Activated CD8-positive, alpha-beta memory T cell treated with anti-CD3 and anti-CD28 coated beads, Interleukin-2, amount 10 ng/mL, durations not matched to agents 7 days and 5 days (primary cell): ENCODE measurements at regions not wholly inside any gene's neighbourhood (a gene's known extent, or its start where the extent isn't known, plus 50 kb on each side); places are given as distances from the start of the nearest gene placed in this dataset.
"Not testable (repeated sequence)": the region's sequence is repeated elsewhere in the genome, so short reads cannot be mapped to it uniquely, and the experiment has no call there.

Source experiments
- ATAC-seq: fragments of 150-1000 bp; cut with Tn5 transposase; one replicate; pipeline ENCODE4 v1.10.0; 2021; ENCODE audit warnings: moderate library complexity
- CTCF ChIA-PET: fragments of 350-600 bp; sonication (Branson Sonifier 250); formaldehyde crosslinking; loops from one replicate; lab custom pipeline; 2021; ENCODE audit warnings: antibody characterized with exemption; lab: Charles Lee
- DNase-seq: peaks from one replicate; pipeline ENCODE4 v3.0.0-alpha.2; 2020
- H3K27ac Mint-ChIP-seq: one replicate; pipeline ENCODE4 v1.8.0; 2021; ENCODE audit warnings: mild to moderate bottlenecking, mixed read lengths
- H3K27me3 Mint-ChIP-seq: one replicate; pipeline ENCODE4 v1.8.0; 2021; ENCODE audit warnings: mixed read lengths
- H3K36me3 Mint-ChIP-seq: one replicate; pipeline ENCODE4 v1.8.0; 2021; ENCODE audit warnings: mild to moderate bottlenecking, mixed read lengths
- H3K4me1 Mint-ChIP-seq: one replicate; pipeline ENCODE4 v1.8.0; 2021; ENCODE audit warnings: mixed read lengths
- H3K4me3 Mint-ChIP-seq: one replicate; pipeline ENCODE4 v1.8.0; 2021; ENCODE audit warnings: mild to moderate bottlenecking, moderate library complexity, mixed read lengths
- H3K9me3 Mint-ChIP-seq: one replicate; pipeline ENCODE4 v1.8.0; 2022; ENCODE audit warnings: low read depth, mixed read lengths

DNA sequence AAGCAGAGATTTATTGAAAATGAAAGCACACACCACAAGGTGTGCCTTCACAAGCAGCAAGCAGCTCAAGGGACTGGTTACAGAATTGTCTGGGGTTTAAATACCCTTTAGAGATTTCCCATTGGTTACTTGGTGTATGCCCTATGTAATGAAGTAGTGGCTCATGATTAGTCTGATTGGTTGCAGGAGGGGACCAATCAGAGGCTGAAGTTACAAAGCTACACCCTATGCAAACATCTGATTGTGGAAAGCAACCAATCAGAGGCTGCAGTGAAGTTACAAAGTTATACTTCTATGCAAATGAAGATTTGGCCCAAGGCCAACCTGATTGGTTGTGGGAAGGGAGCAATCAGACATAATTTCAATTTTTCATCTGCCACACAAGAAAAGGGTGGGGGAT lies 119.9 kb downstream of the C9orf152 start:
- H3K27ac Mint-ChIP-seq, result no peak overlapping the region
- H3K27me3 Mint-ChIP-seq, result peaks cover 3% of the 10 kb centered on the region
- no peak for DNase-seq
- CTCF ChIA-PET, result no interaction called here
- H3K4me1 Mint-ChIP-seq, result peaks cover 4% of the 10 kb centered on the region
- H3K4me3 Mint-ChIP-seq, result no peak overlapping the region
- no peak for ATAC-seq
- H3K9me3 Mint-ChIP-seq, result no peaks in the 10 kb centered on the region
- no peaks in the 10 kb centered on the region for H3K36me3 Mint-ChIP-seq

DNA sequence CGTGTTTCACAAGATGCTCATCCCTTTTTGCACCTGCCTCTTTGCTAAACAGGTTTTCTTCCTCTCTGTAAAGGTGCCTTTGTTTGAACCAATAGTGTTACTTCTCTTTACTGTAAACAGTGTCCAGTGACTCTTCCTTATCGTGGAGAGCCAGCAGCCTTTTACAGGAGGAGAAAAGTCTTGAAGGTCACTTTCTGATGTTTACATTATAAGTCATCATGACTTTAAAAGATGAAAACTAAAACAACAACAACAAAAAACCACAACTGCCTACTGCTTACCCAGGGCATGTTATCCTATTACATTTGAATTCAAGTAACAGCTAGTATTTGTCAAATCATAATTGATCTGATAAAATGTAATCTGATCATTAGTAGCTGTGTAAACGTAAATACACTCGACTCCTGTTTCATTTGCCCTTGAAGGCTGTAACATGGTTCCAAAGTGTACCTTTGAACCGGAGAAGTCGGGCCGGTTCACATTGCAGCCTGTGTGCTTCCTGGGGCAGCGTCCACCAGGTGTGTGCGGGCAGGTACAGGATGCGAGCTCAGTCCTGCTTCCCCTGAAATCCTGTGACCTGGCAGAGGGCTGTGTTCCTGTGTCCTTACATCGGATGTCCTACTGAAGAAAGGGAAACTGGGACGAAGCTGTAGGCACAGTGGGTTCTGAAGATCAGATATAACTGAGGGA lies 118.1 kb downstream of the C9orf152 start:
- no peak overlapping the region for H3K27ac Mint-ChIP-seq
- H3K9me3 Mint-ChIP-seq, result no peaks in the 10 kb centered on the region
- H3K36me3 Mint-ChIP-seq, result no peaks in the 10 kb centered on the region
- H3K27me3 Mint-ChIP-seq, result peaks cover 5% of the 10 kb centered on the region
- CTCF ChIA-PET, result no interaction called here
- H3K4me1 Mint-ChIP-seq, result peaks cover 4% of the 10 kb centered on the region
- H3K4me3 Mint-ChIP-seq, result no peak overlapping the region
- ATAC-seq (no peak), DNase-seq (no peak)

DNA sequence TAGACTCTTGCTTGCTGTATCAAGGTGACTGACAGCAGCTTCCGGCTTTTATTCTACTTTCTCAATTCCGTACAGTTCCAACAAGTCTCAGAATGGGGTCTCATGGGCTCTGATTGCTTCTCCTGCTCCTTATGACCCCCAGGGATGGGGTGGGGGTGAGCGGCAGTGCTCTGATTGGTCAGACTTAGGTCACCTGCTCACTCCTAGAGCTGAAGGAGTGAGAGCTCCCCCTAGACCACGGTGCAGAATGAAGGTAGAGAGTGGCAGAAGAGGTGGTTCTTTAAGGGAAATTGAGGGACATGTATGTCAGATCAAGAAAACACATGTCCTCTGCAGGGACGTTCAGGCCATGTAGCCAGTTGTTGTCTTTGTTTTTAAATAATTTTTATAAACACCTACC lies 115.2 kb downstream of the C9orf152 start:
- H3K9me3 Mint-ChIP-seq, result no peaks in the 10 kb centered on the region
- no peak overlapping the region for H3K27ac Mint-ChIP-seq
- H3K4me3 Mint-ChIP-seq, result no peak overlapping the region
- CTCF ChIA-PET, result no interaction called here
- peaks cover 5% of the 10 kb centered on the region for H3K27me3 Mint-ChIP-seq
- no peaks in the 10 kb centered on the region for H3K36me3 Mint-ChIP-seq
- DNase-seq (no peak), ATAC-seq (no peak)
- peaks cover 1% of the 10 kb centered on the region for H3K4me1 Mint-ChIP-seq

DNA sequence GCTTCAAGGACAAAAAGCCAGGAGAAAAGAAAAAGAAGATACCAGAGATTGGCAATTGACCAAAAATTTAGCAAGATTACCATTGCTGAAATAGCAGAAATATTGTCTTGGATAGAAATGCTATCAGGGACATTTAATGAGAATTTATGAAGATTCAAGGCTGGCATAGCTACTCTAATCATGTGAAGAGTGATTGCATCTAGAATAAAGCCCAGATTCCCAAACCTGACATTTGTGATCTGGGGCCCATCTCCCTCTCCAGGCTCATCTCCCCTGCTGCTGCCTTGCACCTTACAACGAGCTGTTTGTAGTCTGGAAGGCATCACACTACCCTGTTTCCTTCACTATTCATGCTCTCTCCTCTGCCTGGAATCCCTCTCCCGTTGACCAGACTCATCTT lies 114.5 kb downstream of the C9orf152 start:
- no peak for ATAC-seq
- H3K9me3 Mint-ChIP-seq, result no peaks in the 10 kb centered on the region
- H3K4me3 Mint-ChIP-seq, result no peak overlapping the region
- DNase-seq, result no peak
- CTCF ChIA-PET, result no interaction called here
- H3K36me3 Mint-ChIP-seq, result no peaks in the 10 kb centered on the region
- H3K27me3 Mint-ChIP-seq, result peaks cover 5% of the 10 kb centered on the region
- H3K4me1 Mint-ChIP-seq, result no peaks in the 10 kb centered on the region
- H3K27ac Mint-ChIP-seq, result no peak overlapping the region

DNA sequence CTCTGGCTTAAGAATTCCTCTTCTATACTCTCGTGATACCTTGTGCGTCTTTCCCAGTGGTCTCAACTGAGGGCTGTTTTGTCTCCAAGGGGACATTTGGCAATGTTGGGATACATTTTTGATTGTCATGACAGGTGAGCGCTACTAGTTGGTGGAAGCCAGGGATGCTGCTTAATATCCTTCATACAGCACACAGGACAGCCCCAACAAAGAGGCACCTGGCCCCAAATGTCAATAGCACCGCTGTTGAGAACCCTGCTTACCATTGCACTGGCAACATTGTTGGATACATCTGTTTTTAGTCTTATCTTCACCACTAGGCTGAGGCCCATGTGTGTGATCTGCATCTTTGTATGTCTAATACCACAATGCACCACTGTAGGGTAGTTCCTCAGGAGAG lies 114.1 kb downstream of the C9orf152 start:
- Mint-ChIP-seq H3K4me3 (no peak overlapping the region), H3K27ac (no peak overlapping the region), H3K4me1 (no peaks in the 10 kb centered on the region), H3K36me3 (no peaks in the 10 kb centered on the region), H3K9me3 (no peaks in the 10 kb centered on the region), H3K27me3 (peaks cover 5% of the 10 kb centered on the region)
- ATAC-seq, result no peak
- CTCF ChIA-PET, result no interaction called here
- no peak for DNase-seq

DNA sequence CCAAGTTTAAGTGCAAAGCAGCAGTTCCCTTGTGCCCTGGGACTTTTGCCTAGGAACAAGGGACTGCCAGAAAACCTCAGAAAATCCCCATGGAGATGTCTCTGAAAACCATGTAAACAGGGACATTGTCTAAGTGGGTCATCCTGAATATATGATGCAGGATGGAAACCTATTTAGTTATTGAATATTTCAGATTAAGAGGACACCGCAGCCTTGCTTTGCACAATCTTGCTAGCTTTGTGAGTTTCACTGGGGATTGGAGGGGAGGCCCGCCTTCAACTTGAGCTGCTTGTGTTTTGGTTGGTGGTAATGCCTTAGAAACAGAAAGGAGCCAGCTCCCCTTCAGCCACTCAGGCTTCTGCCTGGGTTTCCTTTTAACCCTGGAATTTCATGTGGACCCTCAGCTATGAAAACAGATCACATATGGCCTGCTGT lies 112.8 kb downstream of the C9orf152 start:
- Mint-ChIP-seq H3K9me3 (no peaks in the 10 kb centered on the region), H3K36me3 (no peaks in the 10 kb centered on the region), H3K4me1 (no peaks in the 10 kb centered on the region), H3K27me3 (peaks cover 5% of the 10 kb centered on the region), H3K27ac (no peak overlapping the region), H3K4me3 (no peak overlapping the region)
- ATAC-seq, result no peak
- no peak for DNase-seq
- CTCF ChIA-PET, result no interaction called here

DNA sequence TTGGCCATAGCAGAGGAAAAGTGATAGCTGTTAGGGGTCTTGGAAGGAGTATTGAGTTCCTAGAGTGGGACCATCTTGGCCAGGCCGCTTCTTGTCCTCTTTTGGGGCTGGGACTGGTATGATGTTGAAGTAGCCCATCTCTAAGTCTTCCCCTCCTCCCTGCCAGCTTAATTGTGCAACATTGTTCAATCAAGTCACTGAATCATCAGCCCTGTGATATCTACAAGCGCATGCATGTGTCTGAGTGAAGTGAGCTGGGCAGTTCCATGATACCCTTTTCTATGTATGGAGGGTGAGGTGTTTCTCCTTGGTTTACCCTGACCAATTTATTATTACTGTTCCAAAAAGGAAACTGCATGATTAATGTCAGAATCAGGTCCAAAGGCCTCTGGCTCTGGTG lies 112.2 kb downstream of the C9orf152 start:
- DNase-seq (no peak), ATAC-seq (no peak)
- no peak overlapping the region for H3K27ac Mint-ChIP-seq
- no peaks in the 10 kb centered on the region for H3K4me1 Mint-ChIP-seq
- peaks cover 5% of the 10 kb centered on the region for H3K27me3 Mint-ChIP-seq
- H3K4me3 Mint-ChIP-seq, result no peak overlapping the region
- CTCF ChIA-PET, result no interaction called here
- H3K9me3 Mint-ChIP-seq, result no peaks in the 10 kb centered on the region
- no peaks in the 10 kb centered on the region for H3K36me3 Mint-ChIP-seq

DNA sequence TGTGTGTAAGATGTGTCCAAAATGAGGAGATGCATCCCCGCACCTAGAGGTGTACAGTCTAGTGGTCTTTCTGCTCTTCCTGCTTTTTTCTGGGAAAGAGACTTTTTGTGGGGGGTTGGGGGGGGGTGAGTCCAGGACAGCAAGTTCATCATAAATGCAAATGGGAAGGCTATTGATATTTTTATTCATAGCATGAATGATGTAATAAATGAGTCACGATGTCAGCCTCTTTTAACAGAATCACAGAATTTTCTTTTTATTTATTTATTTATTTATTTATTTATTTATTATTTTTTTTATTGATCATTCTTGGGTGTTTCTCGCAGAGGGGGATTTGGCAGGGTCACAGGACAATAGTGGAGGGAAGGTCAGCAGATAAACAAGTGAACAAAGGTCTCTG lies 111.3 kb downstream of the C9orf152 start:
- H3K4me3 Mint-ChIP-seq, H3K4me1 Mint-ChIP-seq, H3K27ac Mint-ChIP-seq, DNase-seq, ATAC-seq, H3K9me3 Mint-ChIP-seq, H3K27me3 Mint-ChIP-seq, H3K36me3 Mint-ChIP-seq, CTCF ChIA-PET: not testable (repeated sequence)

DNA sequence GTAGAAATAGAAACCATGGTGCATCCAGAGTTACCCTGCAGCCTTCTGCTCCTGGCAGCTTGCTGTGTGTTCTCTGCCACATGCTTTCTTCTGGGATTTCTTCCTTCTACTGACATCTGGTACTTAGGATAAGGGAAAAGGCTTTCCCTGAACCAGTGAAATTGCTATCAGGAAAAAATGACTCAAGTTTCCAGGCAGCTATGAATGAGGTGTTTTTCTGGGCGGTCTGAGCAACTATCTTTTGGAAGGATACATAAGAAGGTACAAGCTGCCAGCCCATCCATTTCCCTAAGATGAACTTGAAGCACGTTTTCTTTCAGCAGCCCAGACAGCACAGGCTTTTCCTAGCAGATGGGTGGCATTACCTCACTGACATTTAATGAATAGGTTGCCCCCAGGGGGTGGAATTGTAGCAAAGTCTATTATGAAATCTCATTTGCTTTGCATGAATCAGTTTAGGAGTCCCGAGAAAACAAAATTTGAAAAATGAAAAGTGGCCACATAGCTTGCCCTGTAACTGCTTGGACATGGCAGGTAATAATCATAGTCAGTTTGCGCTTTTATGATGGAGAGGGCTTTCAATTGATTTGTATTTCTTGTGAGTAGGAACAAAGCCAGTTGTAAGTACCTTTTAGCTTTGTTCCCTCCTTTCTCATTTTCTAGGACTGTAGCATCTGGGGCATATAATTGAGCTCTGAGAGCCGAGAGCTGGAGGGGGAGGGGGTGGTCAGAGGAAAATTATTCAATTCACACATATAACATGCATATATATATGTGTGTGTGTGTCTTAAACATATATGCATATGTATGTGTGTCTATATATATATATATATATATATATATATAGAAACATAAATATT lies 108.5 kb downstream of the C9orf152 start:
- CTCF ChIA-PET, result no interaction called here
- no peaks in the 10 kb centered on the region for H3K4me1 Mint-ChIP-seq

DNA sequence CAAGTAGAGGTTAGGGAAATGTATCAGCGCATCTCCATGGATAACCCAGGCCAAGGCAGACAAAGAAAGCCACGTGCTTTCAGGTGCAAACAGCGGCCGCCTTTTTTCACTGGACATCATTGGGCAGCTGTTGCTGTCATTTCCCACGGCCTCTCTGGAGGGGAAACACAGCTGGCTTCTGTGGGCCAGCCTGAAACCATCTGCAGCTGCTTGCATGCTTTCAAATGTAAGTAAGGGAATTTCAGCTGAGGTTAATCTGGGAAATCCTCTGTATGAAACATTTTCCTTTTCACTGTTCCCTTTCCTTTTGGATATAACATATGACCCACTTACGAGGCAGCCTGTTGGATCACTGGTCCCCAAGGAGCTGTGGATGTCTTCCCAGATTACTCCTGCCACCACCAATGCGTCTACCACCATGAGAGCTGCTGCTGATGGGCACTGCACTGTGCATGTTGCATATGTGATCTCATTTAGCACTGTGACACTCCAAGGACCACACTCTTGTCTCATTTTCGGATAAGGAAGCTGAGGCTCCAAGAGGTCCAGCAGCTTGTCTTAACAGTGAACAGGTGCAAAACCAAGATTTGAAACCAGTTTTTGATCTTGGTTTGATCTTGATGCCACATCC lies 106.3 kb downstream of the C9orf152 start:
- ATAC-seq (no peak), DNase-seq (no peak)
- H3K4me1 Mint-ChIP-seq, result no peaks in the 10 kb centered on the region
- no peak overlapping the region for H3K4me3 Mint-ChIP-seq
- CTCF ChIA-PET, result no interaction called here
- no peak overlapping the region for H3K27ac Mint-ChIP-seq
- H3K9me3 Mint-ChIP-seq, result no peaks in the 10 kb centered on the region
- no peaks in the 10 kb centered on the region for H3K36me3 Mint-ChIP-seq
- H3K27me3 Mint-ChIP-seq, result no peaks in the 10 kb centered on the region

More for the DNA sequence above, 108.5 kb downstream of the C9orf152 start:
- Mint-ChIP-seq H3K27me3 (no peaks in the 10 kb centered on the region), H3K27ac (no peak overlapping the region), H3K36me3 (no peaks in the 10 kb centered on the region), H3K4me3 (no peak overlapping the region), H3K9me3 (no peaks in the 10 kb centered on the region)
- DNase-seq (no peak), ATAC-seq (no peak)

DNA sequence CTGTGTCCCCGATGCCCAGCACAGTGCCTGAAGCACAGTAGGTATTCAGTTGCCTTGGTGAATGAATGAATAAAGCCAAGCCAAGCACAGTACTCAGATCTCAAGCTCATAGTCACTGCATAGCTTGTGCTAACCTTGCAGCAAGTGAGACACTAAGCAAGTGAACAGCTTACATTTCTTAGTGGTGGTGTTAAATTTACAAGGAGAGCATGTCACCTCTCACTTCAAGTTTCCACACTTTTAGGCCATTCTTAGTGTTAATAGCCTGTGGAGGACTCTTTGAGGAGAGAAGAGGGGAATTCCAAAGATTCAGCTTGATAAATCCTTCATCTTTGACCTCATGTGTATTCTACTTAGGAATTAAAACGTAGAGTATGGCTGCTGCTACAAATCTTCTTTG lies 104.7 kb downstream of the C9orf152 start:
- H3K27me3 Mint-ChIP-seq, result no peaks in the 10 kb centered on the region
- no peaks in the 10 kb centered on the region for H3K4me1 Mint-ChIP-seq
- no peak overlapping the region for H3K27ac Mint-ChIP-seq
- no peaks in the 10 kb centered on the region for H3K9me3 Mint-ChIP-seq
- no peaks in the 10 kb centered on the region for H3K36me3 Mint-ChIP-seq
- ATAC-seq (no peak), DNase-seq (no peak)
- CTCF ChIA-PET, result no interaction called here
- no peak overlapping the region for H3K4me3 Mint-ChIP-seq

DNA sequence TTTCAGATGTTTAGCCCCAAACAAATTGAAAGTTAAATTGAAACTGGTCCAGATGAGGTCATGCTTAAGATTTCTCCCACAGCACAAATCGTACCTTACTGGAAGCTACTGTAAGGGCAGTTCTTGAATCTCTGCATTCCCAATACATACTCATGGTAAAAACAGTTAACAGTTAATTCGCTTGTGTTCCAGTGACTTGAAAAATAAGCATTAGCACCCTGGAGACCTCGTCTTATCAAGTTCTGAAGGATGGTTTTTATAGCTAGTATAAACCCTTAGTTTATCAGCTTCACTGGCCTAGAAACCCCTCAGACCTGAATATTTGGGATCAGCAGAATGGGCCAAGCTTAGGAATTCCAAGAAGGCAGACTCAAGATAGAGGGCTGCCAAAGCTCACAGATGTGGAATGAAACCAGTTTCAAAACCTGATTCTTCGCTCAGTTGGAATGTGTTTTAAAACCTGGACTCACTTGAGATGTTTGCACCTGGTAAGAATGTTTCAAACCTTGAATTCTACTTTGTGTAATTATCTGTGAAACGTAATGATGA lies 103.6 kb downstream of the C9orf152 start:
- Mint-ChIP-seq H3K27ac (no peak overlapping the region), H3K36me3 (no peaks in the 10 kb centered on the region), H3K4me1 (no peaks in the 10 kb centered on the region), H3K4me3 (no peak overlapping the region), H3K27me3 (no peaks in the 10 kb centered on the region), H3K9me3 (no peaks in the 10 kb centered on the region)
- no peak for DNase-seq
- ATAC-seq, result no peak
- CTCF ChIA-PET, result no interaction called here

DNA sequence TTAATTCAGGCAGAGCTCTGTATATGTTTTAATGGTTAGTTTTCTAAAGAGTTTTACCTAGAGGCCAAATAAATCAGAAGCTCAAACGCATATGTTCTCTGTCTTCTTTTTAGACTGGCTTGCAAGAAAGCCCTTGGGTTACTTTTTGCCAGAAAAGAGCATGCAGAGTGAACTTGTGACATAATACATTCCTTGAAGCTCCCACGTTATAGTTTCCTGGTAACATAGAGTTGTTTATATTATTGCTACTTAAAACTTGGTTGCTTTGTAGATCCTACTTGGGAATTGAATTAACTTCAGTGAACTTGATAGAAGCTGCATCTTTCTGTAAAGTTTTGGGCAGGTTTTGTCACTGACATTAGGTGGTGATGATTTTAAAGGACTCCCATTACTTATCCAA lies 102.9 kb downstream of the C9orf152 start:
- CTCF ChIA-PET, result no interaction called here
- Mint-ChIP-seq H3K27ac (no peak overlapping the region), H3K36me3 (no peaks in the 10 kb centered on the region), H3K27me3 (no peaks in the 10 kb centered on the region), H3K4me3 (no peak overlapping the region), H3K4me1 (no peaks in the 10 kb centered on the region), H3K9me3 (no peaks in the 10 kb centered on the region)
- ATAC-seq (no peak), DNase-seq (no peak)
